GM19468 (cell line): ENCODE measurements at regions not wholly inside any gene's neighbourhood (a gene's known extent, or its start where the extent isn't known, plus 50 kb on each side); places are given as distances from the start of the nearest gene placed in this dataset.

ENCODE experiments used
- ATAC-seq: cut with Tn5 transposase; IDR thresholded peaks from one replicate; pipeline ENCODE4 v1.9.1; 2021; ENCODE audit warnings: mild to moderate bottlenecking, moderate library complexity, moderate number of reproducible peaks; ENCODE audit not compliant: unreplicated experiment; ENCODE audit errors: extremely low read depth

- no peak for ATAC-seq
Observed at GRCh38 chr15:100806157-100806556, 73.5 kb upstream of the ALDH1A3 start.

GRCh38 chr15:100807028-100807427 is 72.6 kb upstream of the ALDH1A3 start:
- no peak for ATAC-seq

DNA sequence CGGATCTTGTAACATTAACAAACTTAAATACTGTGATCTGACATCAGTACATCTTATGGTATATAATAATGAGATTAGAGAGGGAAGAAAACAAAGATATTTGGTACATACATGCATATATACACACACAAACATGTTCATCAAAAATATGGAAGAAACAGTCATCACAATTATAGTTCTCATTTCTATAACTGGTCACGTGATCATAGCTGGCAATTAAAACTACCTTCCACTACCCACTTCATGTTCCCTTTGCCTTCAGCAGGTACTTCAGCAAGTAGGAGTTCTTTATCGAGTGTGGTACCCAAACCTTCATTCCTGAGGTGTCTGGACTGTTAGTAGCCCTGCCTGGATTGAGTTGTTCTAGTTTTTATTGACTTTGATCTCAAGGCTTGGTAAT is 70.9 kb upstream of the ALDH1A3 start:
- no peak for ATAC-seq

DNA sequence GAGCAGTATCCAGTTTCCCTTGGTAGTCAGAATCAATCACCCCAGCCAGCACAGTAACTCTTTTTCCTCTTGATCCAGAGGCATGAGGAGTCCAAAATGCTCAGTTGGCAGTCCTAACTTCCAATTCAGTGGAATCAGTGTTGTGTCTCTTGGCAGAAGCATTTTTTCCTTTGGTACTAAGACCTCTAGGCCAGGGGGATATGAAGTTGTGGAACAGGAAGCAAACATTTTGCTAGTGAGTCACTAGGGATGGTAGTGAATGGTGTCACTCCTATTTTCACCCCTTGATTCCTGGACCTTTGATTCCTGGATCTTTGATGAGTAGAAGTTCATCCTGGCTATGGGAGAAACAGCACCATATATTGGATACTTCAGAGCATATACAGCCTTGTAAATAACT is 70.5 kb upstream of the ALDH1A3 start:
- no peak for ATAC-seq

- ATAC-seq, result no peak
Observed at GRCh38 chr15:100809587-100809986, 70.0 kb upstream of the ALDH1A3 start.

- no peak for ATAC-seq
Observed at GRCh38 chr15:100810229-100810628, 69.4 kb upstream of the ALDH1A3 start.

DNA sequence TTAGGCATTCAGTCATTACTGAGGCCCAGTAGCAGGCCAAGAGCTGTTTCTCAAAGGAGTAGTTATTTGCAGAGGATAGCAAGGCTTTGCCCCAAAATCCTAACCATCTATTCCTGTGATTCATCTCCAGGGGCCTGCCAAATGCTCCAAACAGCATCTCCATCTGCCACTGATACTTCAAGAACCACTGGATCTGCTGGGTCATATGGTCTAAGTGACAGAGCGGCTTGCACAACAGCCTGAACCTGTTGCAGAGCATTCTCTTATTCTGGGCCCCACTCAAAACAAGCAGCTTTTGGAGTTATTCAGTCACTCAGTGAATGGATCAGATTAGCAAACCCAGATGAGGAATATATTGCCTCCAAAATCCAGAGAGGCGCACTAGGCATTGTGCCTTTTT is 68.8 kb upstream of the ALDH1A3 start:
- no peak for ATAC-seq

DNA sequence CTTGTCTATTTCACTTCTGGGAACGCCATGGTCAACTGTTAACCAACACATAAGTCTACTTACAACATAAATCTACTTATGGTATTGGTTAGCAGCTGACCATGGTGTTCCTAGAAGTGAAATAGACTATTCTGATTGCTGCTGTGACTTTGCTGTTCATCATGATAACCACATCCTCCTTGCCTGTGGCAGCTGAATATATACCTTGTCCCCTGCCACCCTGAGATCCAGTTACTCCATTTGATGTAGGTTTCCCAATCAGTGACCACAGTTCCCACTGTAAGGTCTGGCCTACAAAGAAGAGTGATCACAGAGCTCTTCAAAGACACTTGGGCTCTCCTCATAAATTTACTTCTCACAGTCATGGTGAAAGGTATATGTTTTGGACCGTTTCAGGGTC is 66.8 kb upstream of the ALDH1A3 start:
- no peak for ATAC-seq

DNA sequence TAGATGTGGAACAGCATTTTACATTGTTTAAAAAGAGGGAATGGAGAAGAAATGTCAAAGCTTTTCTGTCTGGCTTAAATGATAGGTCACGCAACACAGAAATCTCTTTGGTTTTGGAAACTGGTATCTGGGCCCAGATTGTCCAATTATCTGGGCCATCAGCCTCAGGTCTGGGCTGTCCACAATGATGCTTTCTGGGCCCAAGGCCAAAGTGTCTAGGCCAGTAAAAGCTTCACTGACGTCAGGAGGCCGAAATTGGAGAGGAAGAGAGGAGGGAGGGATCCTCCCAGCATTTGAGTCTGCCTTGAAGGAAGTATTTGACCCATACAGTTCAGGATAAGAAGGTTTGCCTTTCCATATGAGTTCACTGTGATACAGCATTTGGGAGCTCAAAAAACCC is 60.7 kb upstream of the ALDH1A3 start:
- no peak for ATAC-seq

DNA sequence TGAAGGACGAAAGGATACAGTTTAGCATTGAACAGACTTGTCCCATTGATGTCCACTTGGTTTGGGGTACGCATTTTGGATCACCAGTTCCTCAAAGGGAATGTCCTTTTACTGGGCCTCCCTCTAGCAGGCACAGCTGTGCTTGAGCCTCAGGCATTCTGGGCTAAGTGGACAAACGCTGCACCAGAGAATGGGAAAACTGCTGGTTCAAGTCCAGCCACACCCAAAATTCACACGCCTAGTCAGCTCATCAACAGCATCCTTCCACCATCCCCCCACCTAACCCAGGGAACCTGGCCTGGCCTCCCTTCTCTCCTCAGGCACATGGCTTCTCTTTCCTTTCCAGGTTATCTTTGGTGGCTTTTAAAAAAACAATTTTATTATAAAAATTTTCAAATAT is 59.1 kb upstream of the ALDH1A3 start:
- ATAC-seq, result no peak

DNA sequence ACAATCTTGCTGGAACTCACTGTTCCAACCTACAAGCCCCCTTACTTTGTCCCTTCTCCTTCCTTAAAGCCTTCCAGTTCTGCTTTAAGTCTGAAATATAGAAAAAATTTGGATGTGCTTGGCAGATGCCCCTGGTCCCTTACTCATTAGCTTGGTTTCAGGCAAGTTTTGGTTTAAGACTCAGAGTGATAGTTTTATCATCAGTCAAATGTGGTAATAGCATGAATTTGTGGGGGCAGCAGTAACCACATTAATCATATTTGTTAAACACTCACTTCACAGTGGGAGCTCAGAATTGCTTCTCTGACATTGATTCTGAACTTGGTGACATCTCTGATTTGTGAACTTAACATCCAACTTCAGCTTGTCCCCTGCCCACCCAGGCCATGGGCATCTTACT is 58.3 kb upstream of the ALDH1A3 start:
- ATAC-seq, result no peak

GRCh38 chr15:100824211-100824610 is 55.4 kb upstream of the ALDH1A3 start:
- ATAC-seq, result no peak

DNA sequence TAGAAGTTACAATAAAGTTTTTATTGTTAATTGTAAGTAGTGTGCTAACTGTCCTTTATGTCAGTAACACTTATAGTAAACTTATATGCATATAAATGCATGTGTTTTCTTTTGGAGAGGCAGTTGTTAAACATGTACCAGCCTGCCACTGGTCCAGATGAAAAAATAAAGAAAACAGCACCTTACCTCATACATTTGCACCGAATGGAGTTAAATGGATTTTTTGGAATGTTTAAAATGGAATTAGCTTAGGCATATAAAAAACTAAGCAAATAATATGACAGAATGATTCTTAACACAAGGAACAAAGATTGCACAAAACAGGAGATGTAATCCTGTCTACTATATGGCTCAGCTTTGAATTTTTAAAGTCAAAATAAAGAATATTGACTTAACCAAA is 50.2 kb upstream of the ALDH1A3 start:
- no peak for ATAC-seq
